ENCODE measurements at regions not wholly inside any gene's neighbourhood (a gene's known extent, or its start where the extent isn't known, plus 50 kb on each side); places are given as distances from the start of the nearest gene placed in this dataset.

DNA sequence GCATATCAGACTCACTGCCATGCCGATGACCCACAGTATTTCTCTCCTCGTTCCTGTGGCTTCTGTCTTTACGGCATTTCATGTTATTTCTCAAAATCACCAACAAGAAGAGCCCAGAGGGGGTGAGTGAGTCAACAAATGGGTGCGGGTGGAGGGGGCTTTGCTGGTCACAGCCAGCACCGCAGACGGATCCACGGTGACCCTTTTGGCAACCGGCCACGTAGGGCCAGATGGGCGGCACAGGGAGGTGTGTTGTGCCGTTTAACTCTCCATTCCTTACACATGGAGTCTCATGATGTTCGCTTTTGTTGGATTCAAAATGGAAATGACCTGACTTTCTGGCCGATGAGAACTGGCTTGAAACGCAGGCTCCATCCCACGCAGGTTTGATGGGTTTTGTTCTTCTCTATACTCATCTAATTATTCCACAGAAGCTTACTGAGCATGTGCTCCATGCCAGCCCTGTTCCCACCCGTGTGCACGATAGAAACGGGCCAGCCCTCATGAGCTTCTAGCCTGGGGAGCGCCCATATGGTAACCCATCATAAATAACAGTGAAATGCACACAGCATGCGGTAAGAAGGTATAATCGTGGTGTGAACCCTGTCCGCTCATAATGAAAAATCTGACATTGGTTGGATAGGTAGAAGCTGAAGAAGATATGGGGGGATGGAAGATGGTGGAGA lies 319.9 kb downstream of the BRD1 start:
- Histone ChIP-seq H3K4me1 (ENCODE audit: low read depth) (no peaks in the 10 kb centered on the region), H3K27ac (no peak overlapping the region), H3K27me3 (no peaks in the 10 kb centered on the region), H3K4me3 (no peak overlapping the region), H3K9me3 (ENCODE audit: low read depth) (no peaks in the 10 kb centered on the region), H3K36me3 (no peaks in the 10 kb centered on the region)
- DNase-seq (ENCODE audit: low read depth in 1 of 2, low spot score in 1 of 2) = no peak
- TF ChIP-seq, protein P1, sequence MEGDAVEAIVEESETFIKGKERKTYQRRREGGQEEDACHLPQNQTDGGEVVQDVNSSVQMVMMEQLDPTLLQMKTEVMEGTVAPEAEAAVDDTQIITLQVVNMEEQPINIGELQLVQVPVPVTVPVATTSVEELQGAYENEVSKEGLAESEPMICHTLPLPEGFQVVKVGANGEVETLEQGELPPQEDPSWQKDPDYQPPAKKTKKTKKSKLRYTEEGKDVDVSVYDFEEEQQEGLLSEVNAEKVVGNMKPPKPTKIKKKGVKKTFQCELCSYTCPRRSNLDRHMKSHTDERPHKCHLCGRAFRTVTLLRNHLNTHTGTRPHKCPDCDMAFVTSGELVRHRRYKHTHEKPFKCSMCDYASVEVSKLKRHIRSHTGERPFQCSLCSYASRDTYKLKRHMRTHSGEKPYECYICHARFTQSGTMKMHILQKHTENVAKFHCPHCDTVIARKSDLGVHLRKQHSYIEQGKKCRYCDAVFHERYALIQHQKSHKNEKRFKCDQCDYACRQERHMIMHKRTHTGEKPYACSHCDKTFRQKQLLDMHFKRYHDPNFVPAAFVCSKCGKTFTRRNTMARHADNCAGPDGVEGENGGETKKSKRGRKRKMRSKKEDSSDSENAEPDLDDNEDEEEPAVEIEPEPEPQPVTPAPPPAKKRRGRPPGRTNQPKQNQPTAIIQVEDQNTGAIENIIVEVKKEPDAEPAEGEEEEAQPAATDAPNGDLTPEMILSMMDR (IDR thresholded peaks at IDR 0.05; ENCODE audit: low read depth, low read length) = no peak

DNA sequence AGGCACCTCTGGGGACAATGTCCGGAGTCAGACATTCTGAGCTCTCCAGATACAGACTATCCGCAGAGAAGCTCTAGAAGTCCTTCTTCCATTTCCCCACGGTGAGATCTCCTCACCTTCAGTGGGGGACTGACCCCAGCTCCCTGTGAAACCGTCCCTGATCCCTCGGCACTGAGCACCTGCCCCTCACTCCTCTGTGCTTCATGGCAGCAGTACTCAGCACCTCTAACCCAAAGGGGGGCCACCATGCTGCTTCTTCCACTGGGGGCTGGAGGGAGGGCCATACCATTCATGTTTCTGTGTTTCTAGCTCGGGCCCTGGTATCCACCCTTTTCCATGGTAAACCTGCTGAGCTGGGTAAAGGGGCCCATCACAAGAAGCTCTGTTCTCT lies 321.7 kb downstream of the BRD1 start:
- no peak for DNase-seq (ENCODE audit: low read depth in 1 of 2, low spot score in 1 of 2)
- Histone ChIP-seq H3K36me3 (no peaks in the 10 kb centered on the region), H3K27ac (no peak overlapping the region), H3K27me3 (no peaks in the 10 kb centered on the region), H3K4me3 (no peak overlapping the region), H3K4me1 (ENCODE audit: low read depth) (no peaks in the 10 kb centered on the region), H3K9me3 (ENCODE audit: low read depth) (no peaks in the 10 kb centered on the region)
- TF ChIP-seq, protein P1 (IDR thresholded peaks at IDR 0.05; ENCODE audit: low read depth, low read length) = no peak

GRCh38 chr22:49505337-49506009 lies 322.2 kb downstream of the BRD1 start:
- Histone ChIP-seq H3K27ac (no peak overlapping the region), H3K4me1 (ENCODE audit: low read depth) (no peaks in the 10 kb centered on the region), H3K27me3 (no peaks in the 10 kb centered on the region), H3K4me3 (no peak overlapping the region), H3K36me3 (no peaks in the 10 kb centered on the region), H3K9me3 (ENCODE audit: low read depth) (no peaks in the 10 kb centered on the region)
- DNase-seq (ENCODE audit: low read depth in 1 of 2, low spot score in 1 of 2) = no peak
- TF ChIP-seq, protein P1 (IDR thresholded peaks at IDR 0.05; ENCODE audit: low read depth, low read length) = no peak

- Histone ChIP-seq H3K27ac (no peak overlapping the region), H3K36me3 (no peaks in the 10 kb centered on the region), H3K4me3 (no peak overlapping the region), H3K9me3 (ENCODE audit: low read depth) (no peaks in the 10 kb centered on the region), H3K4me1 (ENCODE audit: low read depth) (no peaks in the 10 kb centered on the region), H3K27me3 (no peaks in the 10 kb centered on the region)
- TF ChIP-seq, protein P1 (IDR thresholded peaks at IDR 0.05; ENCODE audit: low read depth, low read length) = no peak
- DNase-seq (ENCODE audit: low read depth in 1 of 2, low spot score in 1 of 2) = no peak
Measured at GRCh38 chr22:49503896-49504521, 323.7 kb downstream of the BRD1 start.

DNA sequence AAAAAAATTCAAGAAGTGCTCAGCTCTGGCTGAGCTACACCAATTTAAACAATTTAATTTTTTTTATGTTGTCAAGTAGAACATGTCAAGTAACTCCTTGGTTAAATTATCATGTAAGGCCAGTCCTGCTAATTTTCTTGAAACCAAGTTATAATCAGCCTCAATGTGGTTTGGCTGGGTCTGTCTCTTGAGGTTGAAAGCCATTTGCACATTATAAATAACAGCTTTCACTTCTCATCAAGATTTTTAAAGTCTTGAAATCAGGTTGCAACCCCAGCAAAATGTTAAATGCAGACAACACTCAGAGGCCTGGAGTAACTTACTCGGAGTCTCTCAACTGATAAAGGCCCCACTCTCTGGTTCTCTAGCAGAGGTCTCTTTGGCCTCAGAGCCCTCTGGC lies 324.4 kb downstream of the BRD1 start:
- Histone ChIP-seq H3K36me3 (no peaks in the 10 kb centered on the region), H3K4me3 (no peak overlapping the region), H3K4me1 (ENCODE audit: low read depth) (no peaks in the 10 kb centered on the region), H3K9me3 (ENCODE audit: low read depth) (no peaks in the 10 kb centered on the region), H3K27ac (no peak overlapping the region), H3K27me3 (no peaks in the 10 kb centered on the region)
- TF ChIP-seq, protein P1 (IDR thresholded peaks at IDR 0.05; ENCODE audit: low read depth, low read length) = no peak
- DNase-seq (ENCODE audit: low read depth in 1 of 2, low spot score in 1 of 2) = no peak
